LNCaP clone FGC (cell line): ENCODE measurements at regions not wholly inside any gene's neighbourhood (a gene's known extent, or its start where the extent isn't known, plus 50 kb on each side); places are given as distances from the start of the nearest gene placed in this dataset.

Experiments used
- DNase-seq: peaks from one replicate; pipeline ENCODE4 v3.0.0-alpha.2; 2011; ENCODE audit warnings: low read depth
- H3K4me3 ChIP-seq: 2 replicates; pipeline ENCODE4 v1.5.1; 2011; ENCODE audit warnings: mild to moderate bottlenecking, low read depth, low read length, control low read depth
- TF ChIP-seq, protein P1 (sequence below): IDR thresholded peaks from 2 replicates; pipeline ENCODE4 v1.5.1; 2012; ENCODE audit warnings: mild to moderate bottlenecking; ENCODE audit not compliant: control insufficient read depth, insufficient read depth; ENCODE audit errors: extremely low read depth

DNA sequence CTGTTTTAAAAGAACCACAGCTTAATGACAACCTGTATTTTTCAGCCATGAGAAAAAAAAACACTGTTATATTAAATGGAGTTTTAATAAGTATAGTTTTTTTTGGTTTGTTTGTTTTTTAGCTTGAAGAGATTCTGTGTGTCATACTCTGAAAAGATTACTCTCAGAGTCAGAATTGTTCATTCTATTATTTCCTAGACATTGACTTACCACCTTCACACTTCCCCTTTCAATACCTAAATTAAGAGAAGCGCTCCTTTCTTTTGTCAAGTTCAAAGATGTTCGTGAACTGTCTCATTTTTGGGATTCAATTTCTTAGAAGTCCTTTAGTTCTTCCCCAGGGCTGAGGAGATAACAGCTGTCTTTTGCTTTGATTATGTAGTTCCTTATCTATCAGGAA is 1201.6 kb upstream of the NUDT12 start:
- TF ChIP-seq, protein P1, sequence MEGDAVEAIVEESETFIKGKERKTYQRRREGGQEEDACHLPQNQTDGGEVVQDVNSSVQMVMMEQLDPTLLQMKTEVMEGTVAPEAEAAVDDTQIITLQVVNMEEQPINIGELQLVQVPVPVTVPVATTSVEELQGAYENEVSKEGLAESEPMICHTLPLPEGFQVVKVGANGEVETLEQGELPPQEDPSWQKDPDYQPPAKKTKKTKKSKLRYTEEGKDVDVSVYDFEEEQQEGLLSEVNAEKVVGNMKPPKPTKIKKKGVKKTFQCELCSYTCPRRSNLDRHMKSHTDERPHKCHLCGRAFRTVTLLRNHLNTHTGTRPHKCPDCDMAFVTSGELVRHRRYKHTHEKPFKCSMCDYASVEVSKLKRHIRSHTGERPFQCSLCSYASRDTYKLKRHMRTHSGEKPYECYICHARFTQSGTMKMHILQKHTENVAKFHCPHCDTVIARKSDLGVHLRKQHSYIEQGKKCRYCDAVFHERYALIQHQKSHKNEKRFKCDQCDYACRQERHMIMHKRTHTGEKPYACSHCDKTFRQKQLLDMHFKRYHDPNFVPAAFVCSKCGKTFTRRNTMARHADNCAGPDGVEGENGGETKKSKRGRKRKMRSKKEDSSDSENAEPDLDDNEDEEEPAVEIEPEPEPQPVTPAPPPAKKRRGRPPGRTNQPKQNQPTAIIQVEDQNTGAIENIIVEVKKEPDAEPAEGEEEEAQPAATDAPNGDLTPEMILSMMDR: no peak
- no peak for DNase-seq
- no peak overlapping the region for H3K4me3 ChIP-seq

DNA sequence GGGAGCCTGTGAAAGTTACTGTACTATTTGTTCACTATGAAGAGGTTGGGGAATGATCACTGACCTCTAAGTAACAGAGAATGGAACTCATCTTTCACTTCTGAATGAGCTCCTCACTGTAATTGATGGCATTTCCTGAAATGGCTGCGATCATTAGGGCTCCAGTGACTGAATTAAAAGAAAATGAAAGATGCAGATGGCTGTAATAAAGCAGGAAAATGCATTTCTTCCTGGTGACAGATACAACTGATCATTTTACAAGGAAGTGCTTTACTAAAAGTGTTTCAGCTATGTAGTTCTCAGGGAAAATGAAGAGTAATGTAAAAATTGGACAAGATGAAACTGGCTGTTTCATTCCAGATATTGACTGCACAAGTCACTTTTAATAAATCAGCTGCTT is 1200.6 kb upstream of the NUDT12 start:
- no peak for DNase-seq
- TF ChIP-seq, protein P1: no peak
- no peak overlapping the region for H3K4me3 ChIP-seq

DNA sequence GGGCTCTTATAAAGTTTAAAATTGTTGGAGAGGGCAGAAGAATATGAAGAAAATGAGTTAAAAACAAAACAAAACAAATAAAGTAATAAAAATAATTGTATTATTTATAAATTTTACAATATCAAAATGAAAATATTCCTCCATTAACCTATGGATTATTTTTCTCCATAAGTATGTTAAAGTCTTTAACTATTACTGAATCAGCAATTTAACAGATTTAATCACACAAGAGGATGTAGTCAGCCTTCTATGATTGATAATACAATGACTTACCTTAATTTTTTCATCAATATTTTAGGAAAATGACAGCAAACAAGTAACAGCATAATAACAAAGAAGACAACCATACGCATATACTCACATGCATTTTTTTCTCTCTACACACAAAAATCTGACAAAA is 1195.3 kb upstream of the NUDT12 start:
- no peak overlapping the region for H3K4me3 ChIP-seq
- TF ChIP-seq, protein P1: no peak
- no peak for DNase-seq

DNA sequence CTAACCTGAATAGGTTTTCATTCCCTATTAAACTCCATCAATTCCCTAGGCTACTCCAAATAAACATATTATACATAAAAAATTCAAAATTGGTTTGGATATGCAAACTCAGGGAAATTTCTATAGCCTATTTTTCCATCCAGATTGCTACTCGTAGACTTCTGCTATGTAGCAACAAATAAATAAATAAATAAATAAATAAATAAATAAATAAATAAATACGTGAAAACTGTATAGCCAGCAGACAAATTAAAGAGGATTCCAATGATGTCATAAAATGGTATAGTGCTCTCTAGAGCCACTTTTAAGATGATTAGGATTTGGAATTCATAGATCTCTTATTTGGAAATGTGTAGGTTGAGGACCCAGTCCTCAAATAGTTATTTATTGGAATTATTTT is 1193.2 kb upstream of the NUDT12 start:
- TF ChIP-seq, protein P1: no peak

DNA sequence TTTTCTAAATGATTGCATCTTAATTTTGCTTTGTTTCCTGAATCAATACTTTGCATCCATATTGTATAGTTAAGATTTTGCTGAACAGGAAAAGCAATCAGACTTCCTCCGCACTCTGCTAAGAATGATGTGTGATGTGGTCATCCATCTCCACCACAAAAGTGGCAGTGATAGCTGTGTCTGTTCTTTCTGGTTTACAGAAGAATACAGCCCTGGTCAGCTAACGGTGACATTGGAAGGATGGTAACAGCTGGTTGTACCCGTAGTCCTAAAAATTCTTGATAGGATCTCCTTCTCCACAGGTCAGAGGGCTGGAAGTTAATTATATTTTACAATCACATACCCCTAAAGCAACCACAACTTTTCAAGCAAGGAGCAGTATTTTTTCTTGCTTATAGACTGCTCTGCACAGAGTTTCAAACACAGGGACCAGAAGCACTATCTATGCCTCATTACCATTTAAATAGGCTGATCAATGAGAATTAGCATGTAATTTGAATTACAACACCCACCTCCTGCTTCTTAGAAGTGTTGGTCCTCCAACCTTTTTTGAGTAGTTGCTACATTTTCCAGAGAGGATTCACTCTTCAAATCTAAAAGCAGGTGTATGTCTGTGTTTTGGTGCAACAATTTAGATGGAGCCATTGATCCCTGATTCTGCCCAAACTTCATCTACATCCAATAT is 1191.9 kb upstream of the NUDT12 start:
- H3K4me3 ChIP-seq: no peak overlapping the region
- TF ChIP-seq, protein P1: no peak

More for the DNA sequence above, 1193.2 kb upstream of the NUDT12 start:
- no peak for DNase-seq
- H3K4me3 ChIP-seq: no peak overlapping the region

DNA sequence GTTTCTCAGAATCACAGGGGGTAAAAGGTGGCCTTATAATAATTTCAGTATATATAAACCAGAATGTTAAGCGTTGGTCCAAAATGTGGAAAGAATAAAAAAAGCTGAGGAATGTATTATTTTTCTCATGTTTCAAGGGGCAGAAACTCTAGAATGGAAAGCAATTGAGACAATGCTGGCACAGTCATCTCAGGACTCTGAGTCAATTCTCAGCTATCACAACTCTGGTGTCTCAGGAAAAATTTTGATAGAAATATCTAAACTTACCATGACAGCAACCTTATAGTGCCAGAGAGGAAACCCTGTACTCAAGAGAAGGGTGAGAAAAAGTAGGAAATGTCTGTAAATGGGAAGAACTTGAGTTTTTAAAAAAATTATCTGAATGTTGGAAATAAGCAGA is 1189.4 kb upstream of the NUDT12 start:
- DNase-seq: no peak
- H3K4me3 ChIP-seq: no peak overlapping the region

More for the DNA sequence above, 1191.9 kb upstream of the NUDT12 start:
- no peak for DNase-seq

More for the DNA sequence above, 1189.4 kb upstream of the NUDT12 start:
- TF ChIP-seq, protein P1: no peak
